Uterus (tissue), 3 donors: ENCODE measurements at regions not wholly inside any gene's neighbourhood (a gene's known extent, or its start where the extent isn't known, plus 50 kb on each side); places are given as distances from the start of the nearest gene placed in this dataset.

Experiments used
- DNase-seq, 2 donors: peaks; one replicate each; pipeline ENCODE4 v3.0.0-alpha.2; 2019 to 2020
- H3K27ac ChIP-seq, 2 donors: fragments of 200-600 bp; sonication (generic); 1 replicate in 1 of 2; 2 replicates in 1 of 2; pipeline ENCODE4 v1.5.1; 2016 to 2018
- H3K27me3 ChIP-seq, 2 donors: fragments of 200-600 bp; sonication (generic); one replicate each; pipeline ENCODE4 v1.5.1; 2018 to 2019; ENCODE audit warnings: control low read depth in 1 of 2
- H3K36me3 ChIP-seq, 2 donors: fragments of 200-600 bp; sonication (generic); one replicate each; pipeline ENCODE4 v1.5.1; 2019; ENCODE audit warnings: control low read depth in 1 of 2
- H3K4me1 ChIP-seq, 2 donors: fragments of 200-600 bp; sonication (generic); one replicate each; pipeline ENCODE4 v1.5.1; 2018 to 2019; ENCODE audit warnings: control low read depth in 1 of 2
- H3K4me3 ChIP-seq, 2 donors: fragments of 200-600 bp; sonication (generic); 1 replicate in 1 of 2; 2 replicates in 1 of 2; pipeline ENCODE4 v1.5.1; 2018 to 2019; ENCODE audit warnings: mild to moderate bottlenecking in 1 of 2
- H3K9me3 ChIP-seq, 2 donors: fragments of 200-600 bp; sonication (generic); one replicate each; pipeline ENCODE4 v1.5.1; 2019; ENCODE audit warnings: control low read depth in 1 of 2
- POLR2A ChIP-seq, 2 donors: fragments of 450-650 bp; IDR thresholded peaks; one replicate each; pipeline ENCODE4 v1.6.1; 2016; ENCODE audit warnings: antibody characterized with exemption in 2 of 2, mild to moderate bottlenecking in 1 of 2, moderate library complexity in 1 of 2
- intact Hi-C: fragments of 100-400 bp; cut with DNase I; formaldehyde crosslinking; loops from one replicate; pipeline ENCODE4 v1.15.1; 2023; ENCODE audit warnings: low total_unique reads
- TF ChIP-seq, protein P1 (sequence below), 4 experiments: fragments of 200-600 bp in 2 of 4; fragments of 450-650 bp in 2 of 4; sonication (generic) in 2 of 4; IDR thresholded peaks; one replicate each; pipeline ENCODE4 v1.5.1; 2016 to 2019; ENCODE audit warnings: antibody characterized with exemption in 4 of 4, mild to moderate bottlenecking in 2 of 4, moderate library complexity in 1 of 4
- donor health status: DM: yes; HTN: yes; CAD: no.

DNA sequence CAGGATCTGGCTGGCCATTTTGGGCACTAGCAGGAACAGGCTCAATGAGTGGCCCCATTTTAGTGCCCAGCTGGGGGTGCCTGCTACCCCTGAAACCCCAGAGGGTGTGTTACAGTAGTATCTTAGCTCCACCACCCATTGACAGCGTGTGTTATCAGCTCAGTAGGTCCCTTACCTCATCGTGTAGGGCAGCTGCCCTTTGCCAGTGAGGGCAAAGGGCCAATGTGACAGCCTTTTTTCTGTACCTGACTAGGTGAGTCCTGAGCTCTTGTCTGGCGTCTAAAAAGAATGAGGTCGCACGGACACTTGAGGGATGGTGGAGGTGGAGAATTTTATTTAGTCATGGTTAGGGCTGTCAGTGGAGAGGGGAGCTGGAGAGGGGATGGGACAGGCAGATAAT, 462.2 kb downstream of the PIK3C3 start:
- no peak for DNase-seq
- no peak for TF ChIP-seq POLR2A (IDR thresholded peaks at IDR 0.05)
- TF ChIP-seq, protein P1, sequence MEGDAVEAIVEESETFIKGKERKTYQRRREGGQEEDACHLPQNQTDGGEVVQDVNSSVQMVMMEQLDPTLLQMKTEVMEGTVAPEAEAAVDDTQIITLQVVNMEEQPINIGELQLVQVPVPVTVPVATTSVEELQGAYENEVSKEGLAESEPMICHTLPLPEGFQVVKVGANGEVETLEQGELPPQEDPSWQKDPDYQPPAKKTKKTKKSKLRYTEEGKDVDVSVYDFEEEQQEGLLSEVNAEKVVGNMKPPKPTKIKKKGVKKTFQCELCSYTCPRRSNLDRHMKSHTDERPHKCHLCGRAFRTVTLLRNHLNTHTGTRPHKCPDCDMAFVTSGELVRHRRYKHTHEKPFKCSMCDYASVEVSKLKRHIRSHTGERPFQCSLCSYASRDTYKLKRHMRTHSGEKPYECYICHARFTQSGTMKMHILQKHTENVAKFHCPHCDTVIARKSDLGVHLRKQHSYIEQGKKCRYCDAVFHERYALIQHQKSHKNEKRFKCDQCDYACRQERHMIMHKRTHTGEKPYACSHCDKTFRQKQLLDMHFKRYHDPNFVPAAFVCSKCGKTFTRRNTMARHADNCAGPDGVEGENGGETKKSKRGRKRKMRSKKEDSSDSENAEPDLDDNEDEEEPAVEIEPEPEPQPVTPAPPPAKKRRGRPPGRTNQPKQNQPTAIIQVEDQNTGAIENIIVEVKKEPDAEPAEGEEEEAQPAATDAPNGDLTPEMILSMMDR (IDR thresholded peaks at IDR 0.05), result no peak
- H3K36me3 ChIP-seq, result no peaks in the 10 kb centered on the region
- intact Hi-C loops, result no loop called here
- no peak overlapping the region for H3K27ac ChIP-seq
- H3K9me3 ChIP-seq, result no peaks in the 10 kb centered on the region
- no peaks in the 10 kb centered on the region for H3K27me3 ChIP-seq
- H3K4me3 ChIP-seq, result no peak overlapping the region
- no peaks in the 10 kb centered on the region for H3K4me1 ChIP-seq

DNA sequence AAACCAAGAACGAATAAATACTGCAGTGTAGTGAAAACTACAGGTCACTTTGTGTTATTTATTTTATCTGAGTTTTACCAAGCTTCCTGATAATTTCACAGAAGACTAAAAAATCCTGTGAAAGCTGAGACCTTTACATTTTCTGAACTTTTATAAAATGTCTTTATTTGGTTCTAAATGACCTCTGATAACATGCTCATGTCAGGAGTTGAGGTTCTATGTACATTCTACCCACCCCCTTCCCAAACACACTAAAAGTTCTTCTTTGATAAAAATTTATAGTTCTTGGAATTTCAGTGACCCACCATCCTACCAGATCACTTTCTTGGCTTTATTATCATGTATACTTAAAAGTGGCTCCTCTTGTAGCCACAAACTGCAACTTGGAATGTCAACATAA, 463.1 kb downstream of the PIK3C3 start:
- no peaks in the 10 kb centered on the region for H3K9me3 ChIP-seq
- intact Hi-C loops, result no loop called here
- no peak for TF ChIP-seq POLR2A (IDR thresholded peaks at IDR 0.05)
- TF ChIP-seq, protein P1 (IDR thresholded peaks at IDR 0.05), result no peak
- no peaks in the 10 kb centered on the region for H3K36me3 ChIP-seq
- H3K27me3 ChIP-seq, result no peaks in the 10 kb centered on the region
- no peak overlapping the region for H3K27ac ChIP-seq
- H3K4me1 ChIP-seq, result no peaks in the 10 kb centered on the region
- no peak overlapping the region for H3K4me3 ChIP-seq
- DNase-seq, result no peak

DNA sequence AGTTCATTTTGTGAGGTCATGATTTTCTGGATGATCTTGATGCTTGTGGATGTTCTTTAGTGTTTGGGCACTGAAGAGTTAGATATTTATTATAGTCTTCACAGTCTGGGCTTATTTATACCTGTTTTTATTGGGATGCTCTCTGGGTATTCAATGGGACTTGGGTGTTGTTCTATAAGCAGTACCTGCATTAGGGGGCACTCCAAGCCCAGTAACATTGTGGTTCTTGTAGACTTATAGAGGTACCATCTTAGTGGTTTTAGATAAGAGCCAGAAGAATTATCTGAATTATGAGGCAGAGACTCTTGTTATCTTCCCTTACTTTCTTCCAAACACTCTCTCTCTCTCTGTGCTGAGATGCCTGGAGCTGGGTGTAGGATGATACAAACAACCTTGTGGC, 470.0 kb downstream of the PIK3C3 start:
- no peak overlapping the region for H3K27ac ChIP-seq
- intact Hi-C loops, result no loop called here
- DNase-seq, result no peak

DNA sequence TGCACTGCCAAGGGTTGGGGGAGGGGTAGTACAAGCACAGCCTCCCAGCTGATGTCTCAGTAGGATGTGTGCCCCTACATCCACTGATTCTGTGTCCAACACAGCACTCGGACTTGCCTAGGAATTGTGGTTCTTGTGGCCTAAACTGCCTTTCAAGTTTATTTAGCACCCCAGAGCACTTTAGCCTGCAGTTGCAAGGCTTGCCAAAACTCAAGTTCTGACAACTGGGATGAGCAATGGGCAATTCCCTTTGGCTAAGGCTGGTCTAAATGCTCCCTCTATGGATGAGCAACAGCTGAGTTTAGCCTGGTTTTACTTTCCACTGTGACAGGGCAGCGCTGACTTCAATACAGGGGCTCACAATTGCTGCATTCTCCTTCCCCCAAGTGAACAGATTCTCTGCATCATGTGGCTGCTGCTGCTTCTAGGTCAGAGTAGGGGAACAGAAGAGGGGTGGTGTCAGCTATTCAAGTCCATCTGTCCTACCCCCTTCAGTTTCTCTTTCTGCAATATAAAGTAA, 471.5 kb downstream of the PIK3C3 start:
- Histone ChIP-seq H3K27ac (no peak overlapping the region), H3K4me3 (no peak overlapping the region), H3K9me3 (no peaks in the 10 kb centered on the region), H3K27me3 (no peaks in the 10 kb centered on the region), H3K36me3 (no peaks in the 10 kb centered on the region), H3K4me1 (no peaks in the 10 kb centered on the region)
- TF ChIP-seq POLR2A (IDR thresholded peaks at IDR 0.05), result no peak
- TF ChIP-seq, protein P1 (IDR thresholded peaks at IDR 0.05), result no peak
- intact Hi-C loops, result no loop called here
- no peak for DNase-seq

More for the DNA sequence above, 470.0 kb downstream of the PIK3C3 start:
- no peak for TF ChIP-seq POLR2A (IDR thresholded peaks at IDR 0.05)
- TF ChIP-seq, protein P1 (IDR thresholded peaks at IDR 0.05), result no peak
- Histone ChIP-seq H3K36me3 (no peaks in the 10 kb centered on the region), H3K4me1 (no peaks in the 10 kb centered on the region), H3K9me3 (no peaks in the 10 kb centered on the region), H3K27me3 (no peaks in the 10 kb centered on the region), H3K4me3 (no peak overlapping the region)

DNA sequence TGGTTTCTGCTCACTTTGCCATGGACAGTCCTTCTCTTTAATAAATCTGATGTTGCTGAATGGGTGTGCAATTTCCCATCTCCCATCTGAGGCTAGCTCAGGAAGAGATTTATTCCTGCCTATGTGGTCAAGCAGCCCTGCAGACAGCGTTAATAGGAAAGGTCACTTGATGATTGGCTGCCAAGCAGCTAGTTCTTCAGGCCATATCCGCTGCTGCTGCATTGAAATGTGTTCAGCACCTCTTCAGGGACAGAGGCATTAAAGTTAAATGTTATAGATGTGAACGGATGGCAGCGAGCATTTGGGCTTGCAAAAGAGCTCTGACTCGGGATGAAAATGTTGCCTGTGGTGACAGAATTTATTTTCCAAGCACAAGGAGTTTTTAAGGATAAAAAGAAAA, 474.2 kb downstream of the PIK3C3 start:
- H3K9me3 ChIP-seq, result no peaks in the 10 kb centered on the region
- H3K4me1 ChIP-seq, result no peaks in the 10 kb centered on the region
- H3K4me3 ChIP-seq, result no peak overlapping the region
- no peaks in the 10 kb centered on the region for H3K27me3 ChIP-seq
- TF ChIP-seq, protein P1 (IDR thresholded peaks at IDR 0.05), result no peak
- no peak for TF ChIP-seq POLR2A (IDR thresholded peaks at IDR 0.05)
- H3K36me3 ChIP-seq, result no peaks in the 10 kb centered on the region
- intact Hi-C loops, result no loop called here
- H3K27ac ChIP-seq, result no peak overlapping the region
- DNase-seq, result no peak
